ENCODE measurements at regions not wholly inside any gene's neighbourhood (a gene's known extent, or its start where the extent isn't known, plus 50 kb on each side); places are given as distances from the start of the nearest gene placed in this dataset.
"Not testable (repeated sequence)": the region's sequence is repeated elsewhere in the genome, so short reads cannot be mapped to it uniquely, and the experiment has no call there.

DNA sequence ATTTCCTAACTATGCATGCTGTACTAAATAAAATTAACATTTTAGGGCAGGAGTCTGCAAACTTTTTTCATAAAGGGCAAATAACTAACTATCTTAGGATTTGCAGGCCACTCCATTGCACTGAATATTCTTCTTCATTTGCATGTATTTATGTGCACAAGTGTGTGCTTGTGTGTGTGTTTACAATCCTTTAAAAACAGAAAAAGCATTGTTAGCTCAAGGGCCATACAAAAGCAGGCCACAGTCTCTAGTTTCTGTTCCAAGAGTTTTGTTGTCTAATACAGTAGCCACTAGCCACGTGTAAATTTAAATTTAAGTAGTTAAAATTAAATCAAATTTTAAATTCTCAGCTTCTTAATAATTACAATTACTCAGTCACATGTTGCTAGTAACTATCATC lies 621.8 kb downstream of the TMA16 start:
- DNase-seq: no peak

DNA sequence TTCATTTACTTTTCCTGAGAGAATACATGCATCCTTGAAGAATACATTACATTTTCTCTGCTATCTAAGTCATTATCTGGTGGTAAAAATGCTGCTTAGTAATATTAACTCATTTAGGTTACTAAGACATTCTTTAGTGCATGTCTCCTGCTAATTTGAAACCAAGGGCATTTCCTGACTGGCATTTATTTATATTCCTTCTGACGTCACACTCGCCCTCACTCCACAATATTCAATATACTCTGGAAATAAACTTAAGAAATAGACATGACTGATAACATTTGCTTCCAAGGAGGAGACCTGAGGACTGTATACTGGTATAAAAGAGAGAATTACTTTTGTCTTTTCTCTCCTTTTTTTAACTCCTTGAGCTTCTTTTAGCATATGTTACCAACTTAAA lies 619.5 kb upstream of the SMIM31 start:
- no peak for DNase-seq

DNA sequence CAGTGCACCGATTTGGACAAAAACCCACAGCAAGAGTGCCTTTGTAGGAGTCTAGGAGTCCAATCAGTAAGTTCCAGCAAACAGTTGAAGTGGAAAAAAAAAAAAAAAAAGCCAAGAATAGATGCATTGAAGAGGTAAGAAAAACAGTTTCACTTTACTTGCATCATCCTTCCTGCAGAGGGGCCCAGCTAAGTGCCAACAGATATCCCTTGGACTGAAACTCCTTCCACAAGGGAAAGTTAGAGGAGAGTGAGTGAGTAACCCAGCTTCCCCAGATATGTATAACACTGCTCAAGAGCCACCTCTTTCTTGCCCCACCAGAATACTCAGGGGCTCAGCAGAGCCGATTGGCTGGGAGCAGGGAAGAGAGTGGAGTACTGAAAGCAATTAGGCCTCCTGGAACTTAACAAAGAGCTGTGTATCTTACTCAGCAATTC lies 617.7 kb upstream of the SMIM31 start:
- no peak for DNase-seq

DNA sequence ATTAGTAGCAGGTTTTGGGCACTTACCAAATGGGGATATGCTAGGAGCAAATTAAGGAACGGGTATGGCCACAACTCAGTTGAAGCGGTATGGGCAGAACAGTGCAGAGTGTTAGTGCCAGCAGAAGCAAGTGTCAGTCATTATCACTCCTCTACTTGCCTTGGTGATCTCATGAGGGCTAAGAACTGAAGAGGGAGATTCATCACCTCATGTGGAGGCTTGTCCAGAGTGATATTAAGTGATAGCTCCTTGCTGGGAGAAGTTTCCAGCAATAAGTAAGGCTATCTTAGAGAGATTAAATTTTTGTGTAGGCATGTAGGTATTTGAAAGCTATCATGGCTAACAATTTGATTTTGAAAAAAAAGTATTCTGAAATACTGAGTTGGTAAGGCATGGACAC lies 615.4 kb upstream of the SMIM31 start:
- no peak for DNase-seq

DNA sequence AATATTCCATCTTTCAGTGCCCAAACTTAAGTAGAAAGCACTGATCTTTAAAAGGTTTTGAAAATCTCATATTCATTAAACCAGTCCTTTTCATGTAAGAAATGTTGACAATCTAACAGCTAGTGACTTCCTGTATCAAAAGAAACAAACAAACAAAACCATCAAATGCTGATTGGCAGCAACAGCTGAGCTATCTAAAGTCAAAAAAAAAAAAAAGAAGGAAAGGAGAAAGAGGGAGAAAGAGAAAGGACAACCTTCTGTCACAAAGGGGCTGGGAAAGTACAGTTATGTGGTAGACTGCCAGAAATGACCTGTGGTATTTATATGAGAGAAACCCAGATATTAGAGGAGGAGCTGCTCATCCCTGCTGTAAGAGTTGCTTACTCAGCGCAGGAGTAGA lies 614.6 kb upstream of the SMIM31 start:
- DNase-seq: no peak

DNA sequence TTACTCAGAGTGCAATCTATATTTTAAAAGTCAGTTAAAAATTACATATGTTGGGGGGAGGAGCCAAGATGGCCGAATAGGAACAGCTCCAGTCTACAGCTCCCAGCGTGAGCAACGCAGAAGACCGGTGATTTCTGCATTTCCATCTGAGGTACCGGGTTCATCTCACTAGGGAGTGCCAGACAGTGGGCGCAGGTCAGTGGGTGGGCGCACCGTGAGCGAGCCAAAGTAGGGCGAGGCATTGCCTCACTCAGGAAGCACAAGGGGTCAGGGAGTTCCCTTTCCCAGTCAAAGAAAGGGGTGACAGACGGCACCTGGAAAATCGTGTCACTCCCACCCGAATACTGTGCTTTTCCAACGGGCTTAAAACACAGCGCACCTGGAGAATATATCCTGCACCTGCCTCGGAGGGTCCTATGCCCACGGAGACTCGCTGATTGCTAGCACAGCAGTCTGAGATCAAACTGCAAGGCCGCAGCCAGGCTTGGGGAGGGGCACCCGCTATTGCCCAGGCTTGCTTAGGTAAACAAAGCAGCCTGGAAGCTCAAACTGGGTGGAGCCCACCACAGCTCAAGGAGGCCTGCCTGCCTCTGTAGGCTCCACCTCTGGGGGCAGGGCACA lies 612.1 kb upstream of the SMIM31 start:
- not testable (repeated sequence) for DNase-seq

DNA sequence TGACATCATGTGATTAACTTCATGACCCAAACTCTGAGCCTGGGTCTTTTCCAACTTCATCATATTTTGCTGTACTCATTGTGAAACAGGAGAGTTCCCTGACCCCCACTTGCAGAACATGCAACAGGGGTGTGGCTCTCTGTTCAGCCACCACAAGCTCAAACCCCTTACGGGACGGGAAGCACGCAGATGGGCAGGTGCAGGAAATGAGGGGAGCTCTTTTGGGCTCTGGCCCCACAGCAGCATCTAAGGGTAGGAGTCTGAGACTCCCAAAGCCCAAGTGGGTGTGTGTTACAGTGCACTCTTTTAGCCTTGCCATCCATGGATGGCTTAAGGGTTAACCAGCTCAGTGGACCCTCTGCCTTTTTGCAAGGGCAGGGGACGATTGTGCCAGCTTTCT lies 599.5 kb upstream of the SMIM31 start:
- DNase-seq: no peak

DNA sequence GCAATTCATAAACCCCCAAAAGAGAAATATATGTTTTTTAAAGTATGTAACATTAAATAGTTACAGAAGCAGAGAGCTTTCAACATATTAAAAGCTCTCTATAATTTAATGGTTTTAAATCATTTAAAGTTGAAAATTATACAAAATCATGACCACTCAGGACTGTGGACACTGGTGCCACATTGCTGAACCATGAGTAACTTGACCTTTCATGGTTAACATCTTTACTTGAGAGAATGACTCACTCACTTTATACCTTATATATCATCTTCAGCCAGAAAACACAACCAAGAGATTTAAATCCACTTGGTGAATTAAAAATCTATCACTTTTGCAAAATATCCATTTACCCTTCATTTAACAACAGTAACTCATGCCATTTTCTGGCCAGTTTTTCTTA lies 584.3 kb upstream of the SMIM31 start:
- no peak for DNase-seq

DNA sequence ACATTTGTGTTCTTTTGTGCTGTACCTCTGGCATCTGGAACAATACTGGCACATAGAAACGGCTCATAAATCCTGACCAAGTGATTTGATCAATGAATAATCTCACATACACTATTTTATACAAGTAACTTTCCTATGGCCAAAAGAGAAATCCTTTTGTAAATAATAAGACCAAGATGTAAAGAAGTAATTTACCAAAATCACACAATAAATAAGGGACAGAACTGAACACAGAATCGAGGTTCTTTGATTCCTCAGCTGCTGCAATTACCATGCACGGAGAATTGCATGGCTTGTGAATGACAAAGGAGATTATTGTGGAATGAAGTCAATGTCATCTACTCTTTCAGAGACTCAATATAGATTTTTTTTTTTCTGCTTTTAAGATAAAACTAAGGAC lies 576.8 kb upstream of the SMIM31 start:
- DNase-seq: no peak

DNA sequence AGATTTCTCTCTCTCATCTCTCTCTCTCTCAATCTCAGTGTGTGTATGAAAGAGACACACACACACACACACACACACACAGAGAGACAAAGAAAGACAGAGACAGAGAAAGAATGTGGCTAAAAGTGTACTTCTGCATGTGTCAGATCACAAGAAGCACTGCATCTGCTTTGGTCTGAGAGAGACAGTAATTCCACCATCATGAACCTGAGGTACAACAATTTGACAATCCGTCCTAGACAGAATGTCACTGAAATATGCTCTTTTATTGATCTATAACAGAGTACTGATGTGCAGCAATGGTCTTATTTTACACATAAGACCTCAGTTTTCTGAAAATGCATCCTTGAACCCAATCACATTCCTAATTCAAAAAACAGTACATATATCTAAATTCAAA lies 576.2 kb upstream of the SMIM31 start:
- no peak for DNase-seq

DNA sequence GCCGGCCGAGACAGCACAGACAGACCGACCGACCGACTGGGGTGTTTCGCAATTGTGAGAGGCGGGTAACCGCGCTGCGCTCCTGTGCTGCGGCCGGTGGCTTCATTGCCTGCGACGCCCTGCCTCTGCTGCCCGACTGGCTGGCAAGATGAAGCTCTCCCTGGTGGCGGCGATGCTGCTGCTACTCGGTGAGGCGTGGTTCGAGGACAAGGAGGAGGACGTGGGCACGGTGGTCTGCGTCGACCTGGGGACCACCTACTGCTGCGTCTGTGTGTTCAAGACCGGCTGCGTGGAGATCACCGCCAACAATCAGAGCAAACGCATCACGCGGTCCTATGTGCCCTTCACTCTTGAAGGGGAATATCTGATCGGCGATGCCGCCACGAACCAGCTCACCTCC lies 565.7 kb upstream of the SMIM31 start:
- DNase-seq: no peak

DNA sequence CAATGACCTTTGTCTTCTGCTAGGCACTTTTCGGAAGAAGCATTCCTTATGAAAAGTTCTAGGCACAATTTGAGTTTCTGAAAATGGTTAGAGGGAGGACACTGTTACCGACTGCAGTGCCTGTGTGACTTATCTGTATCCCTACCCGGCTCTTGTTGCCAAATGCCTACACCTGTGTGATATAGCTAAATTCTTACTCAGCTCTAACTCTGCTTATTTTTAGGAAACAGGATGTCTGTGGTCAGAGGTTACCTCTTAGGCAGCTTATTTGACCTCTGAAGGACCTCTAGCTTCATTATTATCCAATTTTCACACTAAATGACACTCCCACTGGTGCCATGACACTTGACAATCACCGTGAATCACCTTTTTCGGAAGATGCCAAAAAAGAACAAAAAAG lies 561.1 kb upstream of the SMIM31 start:
- DNase-seq: no peak

DNA sequence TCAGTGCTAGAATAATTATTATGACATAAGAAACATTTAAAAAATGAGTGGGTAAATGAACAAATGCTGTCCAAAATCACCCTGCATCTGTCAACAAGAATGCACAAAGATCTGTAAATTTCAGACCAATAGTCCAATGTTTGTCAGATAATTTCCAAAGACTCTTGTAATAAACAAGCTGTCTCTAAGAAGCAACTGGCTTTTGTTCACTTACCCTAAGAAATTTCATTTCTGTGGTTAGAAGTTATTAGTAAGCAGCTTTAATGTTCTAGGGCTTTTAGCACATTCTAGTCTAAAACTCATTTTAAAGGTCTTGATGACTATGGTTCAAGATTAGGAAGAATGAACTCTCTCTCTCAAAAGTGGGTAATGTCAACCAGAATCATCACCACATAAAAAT lies 560.3 kb upstream of the SMIM31 start:
- DNase-seq: no peak

DNA sequence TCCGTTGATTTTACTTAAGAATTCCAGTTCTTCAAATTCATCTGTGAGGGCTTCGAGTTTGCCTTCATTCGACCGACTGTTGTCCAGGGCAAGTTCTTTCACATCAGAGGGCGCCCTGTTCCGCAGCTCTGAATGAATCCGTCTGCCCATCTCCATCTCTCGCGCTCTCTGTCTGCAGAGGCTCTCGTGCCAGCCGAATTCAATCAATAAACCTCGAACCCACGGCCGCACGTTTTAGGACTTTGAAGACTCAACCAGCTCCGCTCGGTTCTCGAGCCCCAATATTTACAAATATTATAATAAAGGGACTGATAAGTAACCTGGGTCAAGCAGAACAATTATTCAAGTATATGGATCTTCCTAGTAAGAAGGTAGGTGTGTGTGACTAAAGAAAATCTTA lies 556.4 kb upstream of the SMIM31 start:
- DNase-seq: no peak

DNA sequence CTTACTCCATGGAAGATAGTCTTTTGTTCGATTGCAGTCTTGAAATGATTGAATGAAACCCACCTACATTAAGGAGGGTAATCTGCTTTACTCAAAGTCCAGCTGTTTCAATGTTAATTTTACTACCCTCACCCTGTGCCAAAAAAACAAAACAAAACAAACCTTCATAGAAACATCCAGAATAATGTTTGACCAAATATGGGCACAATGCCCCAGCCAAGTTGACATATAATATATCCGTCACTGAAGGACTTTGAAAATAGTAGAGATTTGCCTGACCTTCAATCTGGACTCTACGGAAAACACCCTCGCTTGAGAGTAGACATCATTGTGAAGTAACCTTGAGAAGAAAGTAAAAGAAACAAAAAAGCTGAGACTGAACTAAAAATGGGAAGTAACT lies 550.5 kb upstream of the SMIM31 start:
- no peak for DNase-seq

DNA sequence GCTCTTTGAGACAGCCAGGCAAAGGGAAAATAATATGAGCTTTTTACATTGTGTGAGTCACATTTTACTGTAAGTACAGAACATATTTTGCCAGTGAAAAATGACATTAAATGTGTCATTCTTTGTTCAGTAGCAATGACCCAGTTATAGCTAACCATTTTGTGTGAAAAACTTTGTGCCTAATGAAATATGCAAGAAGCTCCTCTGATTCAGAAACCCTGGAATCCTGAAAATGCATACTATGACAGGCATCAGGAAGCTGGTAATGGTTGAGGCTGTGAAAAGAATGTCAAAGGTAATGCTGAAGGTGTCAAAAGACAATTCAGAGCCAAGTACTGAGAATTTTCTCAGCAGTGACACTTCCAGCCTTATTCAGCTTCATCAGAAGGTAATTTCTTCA lies 549.5 kb upstream of the SMIM31 start:
- no peak for DNase-seq

DNA sequence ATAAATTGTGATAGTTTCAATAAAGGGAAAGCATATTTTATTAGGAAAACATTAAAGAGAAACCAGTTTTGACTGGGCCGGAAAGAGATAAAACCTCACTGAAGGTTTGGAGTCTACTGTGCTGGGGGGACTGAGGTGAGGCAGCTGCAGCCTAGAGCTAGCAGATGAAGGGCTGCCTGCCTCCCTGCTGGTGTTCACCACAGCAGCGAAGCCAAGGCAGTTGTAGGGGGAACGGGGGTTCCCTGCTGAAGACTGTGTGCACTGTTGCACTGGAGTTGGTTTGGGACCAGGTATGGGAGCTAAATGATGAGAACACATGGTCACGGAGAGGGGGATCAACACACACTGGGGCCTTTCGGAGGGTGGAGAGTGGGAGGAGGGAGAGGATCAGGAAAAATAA lies 546.5 kb upstream of the SMIM31 start:
- DNase-seq: no peak

DNA sequence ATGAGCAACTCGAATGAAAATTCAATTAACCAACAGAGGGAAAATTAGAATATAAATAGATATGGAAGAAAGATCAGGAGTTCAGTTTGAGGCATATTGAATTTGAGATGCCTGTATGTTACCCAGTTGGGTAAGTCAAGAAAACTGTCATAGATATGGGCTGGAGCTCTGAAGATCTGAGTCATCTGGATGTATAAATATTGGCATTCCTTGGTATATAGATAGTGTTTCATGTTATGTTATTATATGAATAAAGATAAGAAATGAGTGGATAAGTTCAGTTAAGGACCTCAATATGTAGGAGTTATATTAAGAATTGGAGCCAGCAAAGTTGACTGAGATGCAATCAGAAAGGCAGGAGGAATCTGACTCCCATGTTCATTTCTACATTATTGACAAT lies 543.6 kb upstream of the SMIM31 start:
- no peak for DNase-seq

DNA sequence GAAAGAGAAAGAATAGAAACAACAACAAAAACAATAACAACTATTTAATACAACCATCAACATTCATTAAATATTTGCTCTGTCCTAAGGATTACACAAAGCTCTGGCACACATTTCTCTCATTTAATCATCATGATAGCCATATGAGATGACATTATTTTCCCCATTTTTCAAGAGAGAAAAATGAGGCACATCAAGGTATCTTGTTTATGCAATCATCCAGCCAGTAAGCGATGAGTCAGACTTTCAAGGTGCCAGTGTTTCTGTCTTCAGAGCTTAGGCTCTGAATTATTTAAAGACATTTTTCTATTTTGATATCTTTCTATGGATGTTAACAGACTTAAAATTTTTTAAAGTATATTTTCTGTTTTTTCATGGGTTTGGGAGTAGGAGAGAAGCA lies 541.8 kb upstream of the SMIM31 start:
- DNase-seq: no peak

DNA sequence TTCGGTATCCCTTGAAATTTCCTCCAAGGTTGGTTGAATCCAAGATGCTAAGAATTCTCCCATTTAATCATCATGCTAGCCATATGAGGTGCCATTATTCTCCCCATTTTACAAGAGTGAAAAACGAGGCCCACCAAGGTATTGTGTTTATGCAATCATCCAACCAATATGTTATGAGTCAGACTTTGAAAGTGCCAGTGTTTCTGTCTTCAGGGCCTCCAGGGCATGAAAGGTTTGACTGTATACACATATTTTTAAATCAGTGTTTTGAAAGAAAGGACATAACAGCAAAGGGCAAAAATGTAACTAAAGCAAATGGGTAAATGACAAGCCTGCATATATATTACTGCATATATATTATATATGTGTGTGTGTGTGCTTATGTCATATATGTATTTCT lies 541.2 kb upstream of the SMIM31 start:
- no peak for DNase-seq

DNA sequence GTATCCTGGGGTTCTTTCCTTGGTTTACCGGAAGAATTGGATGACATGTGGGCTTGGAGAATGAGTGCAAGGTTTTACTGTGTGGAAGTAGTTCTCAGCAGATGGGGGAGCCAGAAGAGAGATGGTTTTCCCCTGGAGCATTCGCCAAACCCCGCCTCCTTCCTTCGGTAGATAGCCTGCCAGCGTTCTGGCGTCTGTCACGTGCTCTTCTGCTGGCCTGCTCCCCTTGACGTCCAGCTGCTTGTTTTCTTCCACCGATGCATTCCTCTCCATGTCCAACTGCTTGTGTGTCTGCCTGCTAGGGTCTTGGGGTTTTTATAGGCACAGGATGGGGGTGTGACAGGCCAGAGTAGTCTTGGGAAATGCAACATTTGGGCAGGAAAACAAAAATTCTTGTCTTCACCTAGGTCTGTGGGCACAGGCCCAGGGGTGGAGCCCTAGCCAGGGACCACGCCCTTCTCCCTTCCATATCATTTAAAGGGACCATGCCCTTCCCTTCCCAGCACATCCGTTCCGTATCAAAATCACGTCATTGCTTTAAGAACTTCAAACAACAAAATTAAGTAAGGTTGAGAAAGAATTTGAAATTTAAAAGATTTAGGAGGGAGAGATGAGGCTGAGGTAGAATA lies 538.7 kb upstream of the SMIM31 start:
- DNase-seq: no peak

DNA sequence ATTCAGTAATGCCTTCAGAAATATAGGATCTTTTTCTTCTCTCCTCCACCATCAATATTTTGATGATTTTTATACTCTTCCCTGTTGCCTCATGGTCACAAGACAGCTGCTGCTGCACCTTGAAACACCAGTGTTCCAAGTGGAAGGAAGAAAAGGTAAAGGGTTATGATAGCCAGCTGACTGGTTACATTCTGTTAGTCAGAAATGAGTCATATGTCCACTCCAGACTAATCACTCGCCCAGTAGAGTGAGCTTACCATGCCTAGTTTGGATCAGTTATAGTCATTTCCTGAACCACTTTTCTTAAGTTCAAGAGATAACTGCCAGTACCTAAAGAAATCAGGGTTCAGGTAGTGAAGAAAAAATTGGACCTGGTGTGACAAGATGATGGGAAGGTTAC lies 532.3 kb upstream of the SMIM31 start:
- DNase-seq: no peak

DNA sequence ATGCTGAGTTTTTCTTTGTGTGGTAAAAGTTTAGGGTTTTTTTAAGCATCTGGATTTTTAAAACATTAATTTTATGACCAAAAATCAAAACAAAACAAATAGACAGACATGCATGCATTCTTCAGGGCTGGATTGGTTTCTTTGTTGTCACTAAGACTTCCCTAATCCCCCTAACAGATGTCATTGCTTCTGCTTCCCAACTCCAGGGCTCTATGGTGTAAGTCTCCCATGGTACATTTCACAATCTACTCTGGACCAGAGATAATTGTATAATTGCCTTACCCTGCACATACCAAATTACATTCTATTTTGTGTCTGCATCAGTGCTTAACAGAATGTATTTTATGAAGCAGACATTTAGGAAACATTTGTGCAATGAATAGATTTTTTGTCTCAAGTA lies 529.1 kb upstream of the SMIM31 start:
- no peak for DNase-seq

DNA sequence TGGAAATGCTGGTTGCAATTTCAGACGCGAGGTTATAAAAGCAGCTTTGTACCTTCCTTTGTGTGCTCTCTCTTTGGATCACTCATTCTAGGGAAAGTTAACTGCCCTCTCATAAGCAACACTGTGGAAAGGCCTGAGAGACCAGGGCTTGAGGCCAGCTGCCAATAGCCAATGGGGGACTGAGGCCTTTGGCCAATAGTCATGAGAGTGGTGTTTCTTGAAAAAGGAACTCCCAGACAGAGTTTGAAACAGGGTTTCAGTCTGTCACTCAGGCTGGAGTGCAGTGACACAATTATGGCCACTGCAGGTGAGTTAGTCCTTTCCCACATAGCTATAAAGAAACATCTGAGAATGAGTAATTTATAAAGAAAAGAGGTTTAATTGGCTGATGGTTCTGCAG lies 524.7 kb upstream of the SMIM31 start:
- no peak for DNase-seq

DNA sequence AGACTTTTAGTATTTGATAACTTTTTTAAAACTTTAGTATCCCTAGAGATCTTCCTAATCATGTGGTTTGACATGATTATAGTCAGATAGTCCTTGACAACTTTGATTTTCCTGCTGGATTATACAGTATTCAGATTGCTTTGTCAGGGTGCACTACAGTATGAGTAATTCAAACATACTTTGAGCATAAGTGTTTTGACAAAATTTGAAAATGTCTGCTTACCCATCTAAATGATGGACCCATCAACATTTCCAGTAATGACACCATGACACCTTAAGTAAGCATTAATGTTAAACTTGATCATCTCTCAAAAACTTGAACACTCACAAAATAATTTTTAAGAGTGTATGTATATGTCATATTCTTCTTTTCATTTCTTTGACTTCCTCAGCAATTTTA lies 514.5 kb upstream of the SMIM31 start:
- no peak for DNase-seq

Measured in CD4-positive, alpha-beta T cell treated with Interleukin-4 for 1 hour (primary cell).